AG04450 (cell line): ENCODE measurements at regions not wholly inside any gene's neighbourhood (a gene's known extent, or its start where the extent isn't known, plus 50 kb on each side); places are given as distances from the start of the nearest gene placed in this dataset.

ENCODE experiments used
- CTCF ChIA-PET: fragments of 300-600, 350-600 bp; formaldehyde crosslinking; extraction: SDS; loops from one replicate; lab custom pipeline; 2022; ENCODE audit warnings: antibody characterized with exemption, inconsistent platforms; lab: Charles Lee
- POLR2A ChIA-PET: fragments of 350-600 bp; formaldehyde crosslinking; extraction: SDS; loops from one replicate; lab custom pipeline; 2021; ENCODE audit warnings: antibody characterized with exemption, inconsistent platforms; lab: Yijun Ruan, JAX
- DNase-seq: peaks from one replicate; pipeline ENCODE4 v3.0.0-alpha.2; 2011; ENCODE audit warnings: low read depth, low spot score
- H3K27ac ChIP-seq: one replicate; pipeline ENCODE4 v1.5.1; 2012; ENCODE audit warnings: low read depth, low read length, control low read depth
- H3K27me3 ChIP-seq: one replicate; pipeline ENCODE4 v1.6.0; 2012; ENCODE audit warnings: low read length; ENCODE audit not compliant: control insufficient read depth, insufficient read depth
- H3K4me3 ChIP-seq: 2 replicates; pipeline ENCODE4 v1.5.1; 2011; ENCODE audit warnings: mild to moderate bottlenecking, low read depth, low read length, control low read depth
- H3K9me3 ChIP-seq: 2 replicates; pipeline ENCODE4 v1.5.1; 2012; ENCODE audit warnings: low read length; ENCODE audit not compliant: control insufficient read depth, insufficient read depth
- CTCF ChIP-seq: IDR thresholded peaks from 2 replicates; pipeline ENCODE4 v1.5.1; 2011; ENCODE audit warnings: low read depth, low read length, control low read depth, inconsistent platforms

GRCh38 chr5:98110791-98111190 lies 662.7 kb upstream of the RGMB start:
- Histone ChIP-seq H3K4me3 (no peak overlapping the region), H3K9me3 (peaks cover 8% of the 10 kb centered on the region), H3K27ac (peak overlapping the region; percentile 84), H3K27me3 (no peaks in the 10 kb centered on the region)
- TF ChIP-seq CTCF: no peak
- POLR2A ChIA-PET: interaction anchor here (0.6 to 3.5 kb wide), 7 partner anchors 14 to 659 kb away, joined by 3 to 30 read pairs (median 5); no protein-coding TSS in a partner anchor
- DNase-seq: no peak
- CTCF ChIA-PET: interaction anchor here (0.6 to 2.0 kb wide), 7 partner anchors 25 to 665 kb away, joined by 3 to 10 read pairs (median 4); no protein-coding TSS in a partner anchor

GRCh38 chr5:98111686-98112085 lies 661.8 kb upstream of the RGMB start:
- no peaks in the 10 kb centered on the region for H3K27me3 ChIP-seq
- ChIA-PET POLR2A (no interaction called here), CTCF (interaction anchor here (0.6 to 1.8 kb wide), 4 partner anchors 578 to 664 kb away, joined by 3 to 10 read pairs (median 5); no protein-coding TSS in a partner anchor)
- H3K27ac ChIP-seq: no peak overlapping the region
- DNase-seq: no peak
- H3K9me3 ChIP-seq: peaks cover 8% of the 10 kb centered on the region
- H3K4me3 ChIP-seq: no peak overlapping the region
- TF ChIP-seq CTCF: peak; percentile 55

GRCh38 chr5:98121036-98121936 lies 652.2 kb upstream of the RGMB start:
- TF ChIP-seq CTCF: no peak
- H3K27me3 ChIP-seq: no peaks in the 10 kb centered on the region
- ChIA-PET CTCF (no interaction called here), POLR2A (no interaction called here)
- no peaks in the 10 kb centered on the region; the same call in 1 of the 2 replicates for H3K9me3 ChIP-seq
- DNase-seq: no peak
- H3K27ac ChIP-seq: no peak overlapping the region
- H3K4me3 ChIP-seq: no peak overlapping the region

- no peak overlapping the region for H3K4me3 ChIP-seq
- H3K27ac ChIP-seq: no peak overlapping the region
- no peaks in the 10 kb centered on the region for H3K9me3 ChIP-seq
- ChIA-PET CTCF (interaction anchor here (0.6 kb wide), 1 partner anchor 125 kb away, joined by 3 read pairs; no protein-coding TSS in a partner anchor), POLR2A (no interaction called here)
- H3K27me3 ChIP-seq: no peaks in the 10 kb centered on the region
- DNase-seq: no peak
- TF ChIP-seq CTCF: no peak
These were observed 645.2 kb upstream of the RGMB start for GRCh38 chr5:98128271-98128670.

- Histone ChIP-seq H3K27ac (no peak overlapping the region), H3K9me3 (no peaks in the 10 kb centered on the region), H3K27me3 (no peaks in the 10 kb centered on the region), H3K4me3 (no peak overlapping the region)
- ChIA-PET POLR2A (interaction anchor here (0.6 kb wide), 1 partner anchor 18 kb away, joined by 3 read pairs; no protein-coding TSS in a partner anchor), CTCF (no interaction called here)
- DNase-seq: no peak
- TF ChIP-seq CTCF: no peak
These were observed 644.6 kb upstream of the RGMB start for GRCh38 chr5:98128846-98129245.
